ENCODE measurements at regions not wholly inside any gene's neighbourhood (a gene's known extent, or its start where the extent isn't known, plus 50 kb on each side); places are given as distances from the start of the nearest gene placed in this dataset.
"Not testable (repeated sequence)": the region's sequence is repeated elsewhere in the genome, so short reads cannot be mapped to it uniquely, and the experiment has no call there.

DNA sequence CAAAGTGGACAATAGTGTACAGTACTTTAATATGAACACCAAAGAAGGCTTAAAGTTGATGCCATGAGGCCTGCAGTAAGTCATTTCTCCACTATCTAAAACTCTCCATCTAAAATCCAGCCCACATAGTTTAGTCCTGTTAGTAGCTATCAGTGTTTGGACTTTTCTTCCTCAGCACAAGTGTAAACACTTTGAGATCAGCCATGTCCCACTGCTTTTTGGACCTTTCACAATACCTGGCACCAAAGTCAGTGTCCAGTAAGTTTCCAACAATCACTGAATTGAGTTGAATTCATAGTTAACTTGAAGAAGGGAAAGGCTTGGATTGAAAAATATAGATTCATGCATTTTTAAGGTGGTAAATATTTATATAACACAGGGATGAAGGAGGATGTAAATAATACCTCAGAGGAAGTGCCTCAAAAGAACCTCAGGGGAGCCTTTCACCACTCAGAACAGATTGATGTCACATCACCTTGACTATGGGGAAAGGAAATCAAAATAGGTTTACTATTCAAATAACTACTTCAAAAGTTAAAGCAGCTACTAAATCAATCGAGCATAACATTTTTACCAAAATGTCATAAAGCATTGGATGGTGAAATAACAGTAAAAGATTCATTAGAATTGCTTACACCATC is 76.7 kb downstream of the FTHL17 start:
- Mint-ChIP-seq H3K4me3 (ENCODE audit: unreplicated experiment) (no peak overlapping the region), H3K36me3 (ENCODE audit: low read depth) (no peaks in the 10 kb centered on the region), H3K27me3 (ENCODE audit: low read depth) (no peaks in the 10 kb centered on the region), H3K4me1 (ENCODE audit: low read depth) (no peaks in the 10 kb centered on the region), H3K9me3 (ENCODE audit: low read depth) (no peaks in the 10 kb centered on the region), H3K27ac (ENCODE audit: unreplicated experiment) (no peak overlapping the region)
- TF ChIP-seq, protein P1, sequence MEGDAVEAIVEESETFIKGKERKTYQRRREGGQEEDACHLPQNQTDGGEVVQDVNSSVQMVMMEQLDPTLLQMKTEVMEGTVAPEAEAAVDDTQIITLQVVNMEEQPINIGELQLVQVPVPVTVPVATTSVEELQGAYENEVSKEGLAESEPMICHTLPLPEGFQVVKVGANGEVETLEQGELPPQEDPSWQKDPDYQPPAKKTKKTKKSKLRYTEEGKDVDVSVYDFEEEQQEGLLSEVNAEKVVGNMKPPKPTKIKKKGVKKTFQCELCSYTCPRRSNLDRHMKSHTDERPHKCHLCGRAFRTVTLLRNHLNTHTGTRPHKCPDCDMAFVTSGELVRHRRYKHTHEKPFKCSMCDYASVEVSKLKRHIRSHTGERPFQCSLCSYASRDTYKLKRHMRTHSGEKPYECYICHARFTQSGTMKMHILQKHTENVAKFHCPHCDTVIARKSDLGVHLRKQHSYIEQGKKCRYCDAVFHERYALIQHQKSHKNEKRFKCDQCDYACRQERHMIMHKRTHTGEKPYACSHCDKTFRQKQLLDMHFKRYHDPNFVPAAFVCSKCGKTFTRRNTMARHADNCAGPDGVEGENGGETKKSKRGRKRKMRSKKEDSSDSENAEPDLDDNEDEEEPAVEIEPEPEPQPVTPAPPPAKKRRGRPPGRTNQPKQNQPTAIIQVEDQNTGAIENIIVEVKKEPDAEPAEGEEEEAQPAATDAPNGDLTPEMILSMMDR (IDR thresholded peaks at IDR 0.05) = no peak
- no peak for DNase-seq (ENCODE audit: low spot score)

DNA sequence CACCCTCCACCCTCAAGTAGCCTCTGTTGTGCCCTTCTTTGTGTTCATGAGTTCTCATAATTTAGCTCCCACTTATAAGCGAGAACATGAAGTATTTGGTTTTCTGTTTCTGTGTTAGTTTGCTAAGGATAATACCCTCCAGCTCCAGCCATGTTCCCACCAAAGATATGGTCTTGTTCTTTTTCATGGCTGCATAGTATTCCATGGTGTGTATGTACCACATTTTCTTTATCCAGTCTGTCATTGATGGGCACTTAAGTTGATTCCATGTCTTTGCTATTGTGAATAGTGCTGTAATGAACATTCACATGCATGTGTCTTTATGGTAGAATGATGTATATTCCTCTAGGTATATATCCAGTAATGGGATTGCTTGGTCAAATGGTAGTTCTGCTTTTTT is 77.8 kb downstream of the FTHL17 start:
- H3K4me3 Mint-ChIP-seq (ENCODE audit: unreplicated experiment); H3K9me3 Mint-ChIP-seq (ENCODE audit: low read depth): not testable (repeated sequence)

DNA sequence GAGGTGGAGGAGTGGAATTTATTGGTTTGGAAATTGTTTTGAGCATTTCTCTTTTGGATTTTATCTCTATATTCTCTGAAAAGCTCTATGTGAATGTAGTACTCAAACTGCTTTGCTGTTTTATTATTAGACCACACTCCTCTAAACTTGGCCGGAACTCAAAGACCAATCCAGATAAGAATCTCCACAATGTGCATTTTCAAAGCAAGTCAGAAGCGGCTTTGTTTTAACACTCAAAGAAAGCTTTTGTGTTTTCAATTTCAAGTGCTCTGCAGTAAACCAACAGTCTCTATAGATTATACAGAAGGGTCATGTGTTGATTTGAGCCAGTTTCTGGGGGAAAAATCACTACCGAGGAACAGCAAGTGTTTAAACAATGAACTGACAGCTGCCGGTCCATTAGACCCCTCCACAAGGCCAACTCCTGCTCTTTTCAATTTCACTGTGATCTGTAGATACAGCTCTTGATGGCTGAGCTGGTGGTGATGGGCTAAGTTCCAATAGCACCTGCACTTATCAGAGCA is 79.4 kb downstream of the FTHL17 start:
- Mint-ChIP-seq H3K4me3 (ENCODE audit: unreplicated experiment) (no peak overlapping the region), H3K4me1 (ENCODE audit: low read depth) (no peaks in the 10 kb centered on the region), H3K36me3 (ENCODE audit: low read depth) (no peaks in the 10 kb centered on the region), H3K9me3 (ENCODE audit: low read depth) (no peaks in the 10 kb centered on the region), H3K27ac (ENCODE audit: unreplicated experiment) (no peak overlapping the region), H3K27me3 (ENCODE audit: low read depth) (peaks cover 2% of the 10 kb centered on the region)
- DNase-seq (ENCODE audit: low spot score) = no peak
- TF ChIP-seq, protein P1 (IDR thresholded peaks at IDR 0.05) = no peak

More for the DNA sequence above, 77.8 kb downstream of the FTHL17 start:
- not testable (repeated sequence) for H3K27me3 Mint-ChIP-seq (ENCODE audit: low read depth); DNase-seq (ENCODE audit: low spot score); H3K4me1 Mint-ChIP-seq (ENCODE audit: low read depth); H3K27ac Mint-ChIP-seq (ENCODE audit: unreplicated experiment); H3K36me3 Mint-ChIP-seq (ENCODE audit: low read depth)

DNA sequence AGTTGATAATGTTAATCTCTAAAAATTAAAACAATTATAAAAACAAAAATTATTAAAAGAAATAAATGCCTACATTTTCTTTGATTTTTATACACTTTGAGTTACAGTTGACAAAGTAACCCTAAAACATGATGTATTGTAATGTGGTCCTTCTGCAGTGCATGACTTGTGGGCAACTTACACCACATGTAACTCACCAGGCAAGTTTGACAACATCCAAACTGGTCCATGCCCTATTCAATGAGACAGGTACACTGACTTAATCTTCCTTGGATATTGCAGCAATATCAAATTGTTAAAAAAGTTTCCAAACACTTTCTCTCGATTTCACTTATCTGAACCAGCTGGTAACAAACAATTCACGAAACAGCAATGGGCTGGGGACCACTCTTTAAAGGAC is 81.5 kb downstream of the FTHL17 start:
- Mint-ChIP-seq H3K27ac (ENCODE audit: unreplicated experiment) (no peak overlapping the region), H3K36me3 (ENCODE audit: low read depth) (no peaks in the 10 kb centered on the region), H3K27me3 (ENCODE audit: low read depth) (peaks cover 2% of the 10 kb centered on the region), H3K4me3 (ENCODE audit: unreplicated experiment) (no peak overlapping the region), H3K9me3 (ENCODE audit: low read depth) (peaks cover 3% of the 10 kb centered on the region), H3K4me1 (ENCODE audit: low read depth) (no peaks in the 10 kb centered on the region)
- DNase-seq (ENCODE audit: low spot score) = no peak
- TF ChIP-seq, protein P1 (IDR thresholded peaks at IDR 0.05) = no peak

DNA sequence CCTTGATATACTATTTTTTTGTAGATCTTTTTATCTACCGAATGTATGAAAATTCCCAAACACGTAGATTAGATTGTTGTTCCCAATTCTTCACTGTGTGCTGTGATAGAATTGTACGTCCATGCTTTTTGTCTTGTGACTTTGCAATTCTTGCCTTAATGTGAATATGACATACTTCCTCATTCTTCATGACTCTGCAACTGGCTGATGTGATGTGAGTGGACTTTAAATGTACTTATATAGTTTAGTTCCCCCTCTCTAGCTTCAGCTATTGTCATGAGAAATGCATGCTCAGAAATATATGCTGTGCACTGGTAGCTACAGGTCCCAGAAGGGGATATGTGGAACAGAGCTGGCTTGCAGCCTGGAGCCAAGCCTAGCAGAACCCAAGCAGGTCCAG is 89.4 kb downstream of the FTHL17 start:
- no peaks in the 10 kb centered on the region for H3K4me1 Mint-ChIP-seq (ENCODE audit: low read depth)
- no peak overlapping the region for H3K27ac Mint-ChIP-seq (ENCODE audit: unreplicated experiment)
- peaks cover 1% of the 10 kb centered on the region for H3K27me3 Mint-ChIP-seq (ENCODE audit: low read depth)
- H3K9me3 Mint-ChIP-seq (ENCODE audit: low read depth) = peaks cover 12% of the 10 kb centered on the region
- no peaks in the 10 kb centered on the region for H3K36me3 Mint-ChIP-seq (ENCODE audit: low read depth)
- TF ChIP-seq, protein P1 (IDR thresholded peaks at IDR 0.05) = no peak
- no peak overlapping the region for H3K4me3 Mint-ChIP-seq (ENCODE audit: unreplicated experiment)
- DNase-seq (ENCODE audit: low spot score) = no peak

DNA sequence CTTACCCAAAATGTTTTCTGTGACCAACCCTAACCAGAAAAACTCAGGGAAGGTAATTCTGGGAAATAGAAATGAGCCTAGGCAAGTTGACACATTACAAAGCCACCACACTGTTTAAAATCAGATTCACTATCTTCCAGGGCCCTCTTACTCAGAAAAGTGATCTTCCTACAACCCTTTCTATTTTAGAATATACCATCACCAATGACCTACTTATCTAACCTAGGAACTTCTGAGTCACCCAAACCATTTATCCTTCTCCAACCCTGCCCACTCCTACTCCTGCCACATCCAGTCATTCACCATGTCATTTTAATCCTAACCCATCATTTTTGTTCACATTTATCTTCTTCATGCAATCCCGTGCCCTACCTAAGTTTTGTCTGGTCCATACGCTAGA is 89.9 kb downstream of the FTHL17 start:
- H3K9me3 Mint-ChIP-seq (ENCODE audit: low read depth) = peaks cover 12% of the 10 kb centered on the region
- TF ChIP-seq, protein P1 (IDR thresholded peaks at IDR 0.05) = no peak

More for the DNA sequence above, 89.9 kb downstream of the FTHL17 start:
- DNase-seq (ENCODE audit: low spot score) = no peak
- Mint-ChIP-seq H3K27me3 (ENCODE audit: low read depth) (peaks cover 1% of the 10 kb centered on the region), H3K27ac (ENCODE audit: unreplicated experiment) (no peak overlapping the region), H3K36me3 (ENCODE audit: low read depth) (no peaks in the 10 kb centered on the region), H3K4me1 (ENCODE audit: low read depth) (no peaks in the 10 kb centered on the region), H3K4me3 (ENCODE audit: unreplicated experiment) (no peak overlapping the region)
